Non-pigmented ciliary epithelial cell (primary cell): ENCODE measurements at regions not wholly inside any gene's neighbourhood (a gene's known extent, or its start where the extent isn't known, plus 50 kb on each side); places are given as distances from the start of the nearest gene placed in this dataset.

ENCODE experiments used
- DNase-seq: peaks from one replicate; pipeline ENCODE4 v3.0.0-alpha.2; 2010; ENCODE audit warnings: low read depth

DNA sequence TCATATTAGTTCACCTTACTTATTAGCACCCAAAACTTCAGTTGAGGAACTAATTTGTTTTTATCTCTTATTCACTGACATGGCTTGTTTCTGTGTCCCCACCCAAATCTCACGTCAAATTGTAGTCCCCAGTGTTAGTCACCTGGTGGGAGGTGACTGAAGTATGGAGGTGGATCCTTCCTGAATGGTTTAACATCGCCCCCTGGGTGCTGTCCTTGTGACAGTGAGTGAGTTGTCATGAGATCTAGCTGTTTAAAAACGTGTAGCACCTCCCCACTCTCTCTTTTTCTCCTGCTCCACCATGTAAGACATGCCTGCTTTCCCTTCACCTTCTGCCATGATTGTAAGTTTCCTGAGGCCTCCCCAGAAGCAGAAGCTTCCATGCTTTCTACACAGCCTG is 75.0 kb upstream of the HECTD2 start:
- no peak for DNase-seq

DNA sequence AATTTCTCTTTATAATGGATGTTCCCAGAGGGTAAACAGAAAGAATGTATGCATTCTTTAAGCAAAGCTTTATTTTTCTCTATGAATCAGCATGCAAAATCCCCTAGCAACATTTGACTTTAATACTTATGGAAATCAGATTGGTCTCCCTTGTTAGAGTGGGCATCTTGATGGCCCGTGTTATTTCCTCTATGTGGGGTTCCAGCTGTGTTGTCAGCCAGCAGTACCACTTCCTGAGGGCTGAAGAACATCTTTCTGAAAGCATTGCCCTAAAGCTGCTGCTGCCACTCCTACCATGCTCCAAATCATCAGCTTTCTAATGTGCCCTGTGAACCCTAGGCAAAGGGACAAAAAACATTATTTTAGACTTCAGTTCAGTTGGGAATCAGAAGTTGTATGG is 70.4 kb upstream of the HECTD2 start:
- no peak for DNase-seq

DNA sequence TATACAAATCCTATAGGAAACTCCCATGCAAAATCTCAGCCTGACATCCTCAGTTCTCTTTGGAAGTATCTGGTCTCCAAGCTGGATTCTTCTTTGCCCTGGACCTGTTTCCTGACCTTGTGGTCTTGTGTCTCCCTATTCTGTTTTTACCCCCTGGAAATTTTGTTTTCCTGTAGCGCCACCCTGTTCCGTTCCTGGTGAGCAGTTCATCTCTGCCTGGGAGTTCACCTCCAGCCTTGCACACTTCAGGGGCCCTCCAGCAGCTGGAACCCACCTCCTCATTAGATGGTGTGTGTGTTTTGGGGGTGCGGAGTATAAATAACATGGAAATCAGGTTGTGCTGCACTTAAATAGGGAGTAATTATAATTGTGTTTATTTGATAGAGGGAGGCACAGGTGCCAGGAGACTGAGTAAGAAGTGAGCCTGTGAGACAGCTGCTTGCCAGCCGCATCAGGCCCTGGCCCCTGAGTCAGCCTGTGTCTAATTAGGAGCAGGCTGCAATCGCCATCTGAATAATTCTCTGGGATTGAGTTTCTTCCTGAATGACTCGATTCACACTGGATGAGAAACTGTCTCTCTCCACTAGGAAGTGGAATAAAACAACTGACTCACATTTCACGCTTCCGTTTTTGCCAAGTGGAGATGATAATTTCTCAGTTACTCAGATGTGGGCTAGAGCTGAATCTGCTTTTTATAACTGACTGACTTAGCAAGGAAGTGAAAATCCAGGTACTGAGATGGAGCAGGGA is 69.4 kb upstream of the HECTD2 start:
- DNase-seq, result peak; percentile 83

DNA sequence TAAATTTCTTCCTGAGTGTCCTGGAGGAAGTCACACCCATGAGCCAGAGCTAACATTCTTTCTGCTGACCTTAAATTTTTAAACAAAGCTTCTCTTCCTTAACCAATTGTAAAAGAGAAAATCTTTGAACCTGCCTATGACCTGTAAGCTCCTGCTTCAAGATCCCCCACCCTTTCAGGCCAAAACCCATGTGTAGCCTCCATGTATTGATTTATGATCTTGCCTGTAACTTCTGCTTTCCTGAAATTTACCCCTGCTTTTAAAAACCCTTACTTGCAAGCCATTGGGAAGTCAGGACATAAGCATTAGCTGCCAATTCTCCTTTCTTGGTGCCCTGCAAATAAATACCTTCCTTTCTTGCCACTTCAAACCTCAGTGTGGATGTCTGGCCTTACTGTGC is 68.5 kb upstream of the HECTD2 start:
- no peak for DNase-seq

DNA sequence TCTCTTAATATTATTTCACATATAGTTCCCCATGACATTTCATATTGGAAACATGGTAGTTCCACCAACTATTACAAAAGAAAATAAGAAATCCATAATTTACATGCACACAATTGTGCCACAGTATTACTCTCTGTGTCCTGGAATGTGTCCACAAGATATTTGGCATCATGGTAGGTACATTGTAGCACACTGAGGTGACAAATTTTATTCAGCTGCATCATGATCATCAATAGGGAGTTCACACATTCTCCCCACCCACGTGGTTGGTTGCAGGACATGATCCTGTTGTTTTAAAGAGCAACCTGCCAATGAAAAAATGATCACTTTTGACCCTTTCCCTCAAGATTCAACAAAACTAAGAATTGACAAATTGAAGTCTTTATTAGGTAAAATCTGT is 67.1 kb upstream of the HECTD2 start:
- no peak for DNase-seq

DNA sequence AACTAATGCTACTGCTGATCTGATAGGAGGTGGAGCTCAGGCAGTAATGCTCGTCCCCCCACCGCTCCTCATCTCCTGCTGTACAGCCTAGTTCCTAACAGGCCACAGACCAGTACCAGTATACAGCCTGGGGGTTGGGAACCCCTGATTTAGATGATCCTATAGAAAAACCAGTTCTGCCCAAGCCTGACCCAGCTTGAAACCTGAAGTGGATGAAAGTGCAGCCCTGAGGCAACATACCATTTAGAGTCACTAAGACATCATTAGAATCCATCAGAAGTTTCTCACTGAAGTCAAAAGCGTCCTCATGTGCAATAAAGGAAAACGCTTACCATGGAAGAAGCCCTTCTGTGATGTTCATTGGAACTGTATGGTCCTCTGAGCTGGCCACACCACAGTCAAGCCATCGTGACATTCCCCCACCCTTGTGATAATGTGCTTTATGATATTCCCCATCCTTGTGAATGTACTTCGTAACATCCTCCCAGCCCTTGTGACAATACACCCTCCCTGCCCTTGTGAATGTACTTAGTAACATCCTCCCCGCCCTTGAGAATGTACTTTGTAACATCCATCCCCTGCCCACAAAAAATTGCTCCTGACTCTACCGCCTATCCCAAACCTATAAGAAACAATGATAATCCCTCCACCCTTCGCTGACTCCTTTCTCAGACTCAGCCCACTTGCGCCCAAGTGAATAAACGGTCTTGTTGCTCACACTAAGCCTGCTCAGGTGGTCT is 65.9 kb upstream of the HECTD2 start:
- no peak for DNase-seq

DNA sequence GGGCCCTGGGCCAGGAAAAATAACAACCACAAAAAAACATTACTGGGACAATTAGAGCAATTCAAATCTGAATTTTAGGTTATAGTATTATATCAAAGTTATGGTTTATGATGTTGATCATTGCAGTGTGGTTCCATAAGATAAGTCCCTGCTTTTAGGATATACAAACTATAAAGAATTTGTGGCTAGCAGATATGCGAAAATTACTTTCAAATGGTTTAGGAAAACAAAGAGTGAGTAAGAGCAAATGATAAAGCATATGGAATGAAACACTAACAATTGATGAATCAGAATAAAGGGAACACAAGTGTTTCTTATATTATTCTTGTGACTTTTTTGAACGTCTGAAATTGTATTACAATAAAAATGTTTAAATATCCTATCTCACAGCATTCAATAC is 64.4 kb upstream of the HECTD2 start:
- DNase-seq, result no peak

DNA sequence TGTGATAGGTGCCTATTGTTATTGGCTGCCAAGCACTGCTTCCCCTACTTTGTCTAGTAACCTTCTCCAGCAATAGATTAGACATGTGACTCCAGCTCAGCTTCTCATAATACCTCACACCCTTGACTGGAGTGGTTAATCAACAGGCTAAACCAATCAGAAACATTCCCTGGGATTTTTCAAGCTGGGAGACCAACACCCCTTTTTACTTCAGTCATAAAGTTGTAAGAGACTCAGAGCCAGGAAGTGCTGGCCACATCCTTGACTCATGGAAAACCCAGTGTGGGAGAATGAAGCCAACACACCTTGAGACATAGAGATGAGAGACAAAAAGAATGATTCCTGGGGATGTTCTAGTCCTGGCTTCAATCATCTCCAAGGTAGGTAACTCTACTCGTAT is 62.6 kb upstream of the HECTD2 start:
- no peak for DNase-seq

DNA sequence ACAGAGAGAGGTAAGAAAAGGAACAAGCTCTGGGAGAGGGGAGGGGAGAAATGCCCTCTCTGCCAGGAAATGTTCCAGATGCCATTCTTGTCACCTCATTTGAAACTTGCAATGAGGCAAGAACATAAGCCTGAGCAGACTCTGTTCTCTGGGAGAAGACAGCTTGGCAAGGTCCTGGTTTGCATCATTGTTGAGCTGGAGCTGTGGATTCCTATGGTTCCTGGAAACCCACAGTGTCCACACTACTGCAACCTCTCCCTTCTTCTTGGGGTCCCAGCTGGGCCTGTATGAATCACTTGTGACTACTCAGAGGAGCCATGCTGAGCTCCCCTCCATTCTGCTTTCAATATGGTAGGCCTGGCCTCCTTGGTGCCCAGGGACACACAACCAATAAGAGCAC is 60.8 kb upstream of the HECTD2 start:
- peak; percentile 100 for DNase-seq

DNA sequence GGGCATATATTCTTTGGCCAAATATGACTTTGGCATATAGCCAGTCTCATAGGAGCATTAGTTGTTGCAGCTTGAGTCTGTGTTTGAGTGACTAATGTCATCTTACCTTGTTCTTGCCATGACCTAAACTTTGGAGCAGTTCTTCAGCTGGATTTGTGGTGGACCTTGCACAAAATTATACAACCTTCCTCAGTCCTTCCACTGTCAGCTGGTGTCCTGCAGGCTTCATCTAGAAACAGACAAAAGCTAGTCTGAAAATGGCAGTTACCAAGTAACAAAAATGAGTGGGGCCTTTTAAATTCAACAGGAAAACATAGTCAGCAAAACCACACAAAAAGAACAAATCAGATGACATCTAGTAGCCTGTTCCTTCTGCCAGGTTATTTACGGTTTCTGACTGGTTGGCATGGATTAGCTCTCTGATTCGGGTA is 59.5 kb upstream of the HECTD2 start:
- DNase-seq, result no peak

DNA sequence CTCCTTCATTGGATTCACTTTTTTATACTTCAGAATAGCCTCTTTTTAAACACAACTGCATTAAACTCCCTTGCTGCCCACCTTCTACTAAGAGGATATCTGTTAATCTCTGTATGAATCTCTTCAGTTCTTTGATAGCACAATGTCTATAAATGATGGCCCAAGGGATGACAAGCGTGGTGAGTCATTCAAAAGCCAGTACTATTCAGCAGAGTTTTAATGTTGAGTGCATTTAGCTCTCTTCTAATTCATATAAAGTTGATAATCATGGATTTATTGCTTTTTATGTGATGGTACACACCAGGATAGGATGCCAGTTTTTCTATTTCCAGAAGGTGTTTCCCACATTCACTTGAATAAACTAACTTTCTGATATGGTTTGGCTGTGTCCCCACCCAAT is 57.4 kb upstream of the HECTD2 start:
- DNase-seq, result no peak

DNA sequence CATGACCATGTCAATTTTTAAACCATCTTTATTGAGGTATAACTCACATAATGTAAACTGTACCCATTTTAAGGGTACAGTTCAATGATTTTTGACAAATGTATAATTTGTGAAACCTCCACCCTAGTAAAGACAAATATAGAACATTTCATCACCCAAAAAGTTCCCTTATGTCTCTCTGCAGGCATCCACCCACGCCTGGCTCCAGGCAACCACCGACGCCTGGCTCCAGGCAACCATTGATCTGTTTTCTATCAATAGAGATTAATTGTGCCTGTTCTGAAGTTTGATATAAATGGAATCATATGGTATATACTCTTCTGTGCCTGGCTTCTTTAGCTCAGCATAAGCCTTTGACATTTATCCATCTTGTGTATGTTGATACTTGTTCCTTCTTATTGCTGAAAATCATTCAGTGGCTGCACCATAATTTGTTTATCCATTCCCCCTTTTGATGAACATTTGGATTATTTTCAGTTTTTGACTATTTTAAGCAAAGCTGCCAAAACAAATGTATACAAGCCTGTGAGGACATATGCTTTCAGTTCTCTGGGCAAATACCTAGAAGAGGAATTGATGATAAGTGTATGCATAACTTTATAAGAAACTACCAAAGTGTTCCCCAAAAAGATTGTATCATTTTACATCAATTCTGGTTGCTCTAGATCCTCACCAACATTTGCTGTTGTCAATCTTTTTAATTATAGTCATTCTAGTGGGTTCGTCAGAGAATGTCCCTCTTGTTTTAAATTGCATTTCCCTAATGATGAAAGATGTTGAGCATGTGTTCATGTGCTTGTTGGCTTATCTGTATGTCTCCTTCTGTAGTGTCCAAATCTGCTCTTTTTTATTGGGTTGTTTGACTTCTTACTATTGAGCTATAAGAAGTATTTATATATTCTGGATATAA is 55.7 kb upstream of the HECTD2 start:
- DNase-seq, result no peak

DNA sequence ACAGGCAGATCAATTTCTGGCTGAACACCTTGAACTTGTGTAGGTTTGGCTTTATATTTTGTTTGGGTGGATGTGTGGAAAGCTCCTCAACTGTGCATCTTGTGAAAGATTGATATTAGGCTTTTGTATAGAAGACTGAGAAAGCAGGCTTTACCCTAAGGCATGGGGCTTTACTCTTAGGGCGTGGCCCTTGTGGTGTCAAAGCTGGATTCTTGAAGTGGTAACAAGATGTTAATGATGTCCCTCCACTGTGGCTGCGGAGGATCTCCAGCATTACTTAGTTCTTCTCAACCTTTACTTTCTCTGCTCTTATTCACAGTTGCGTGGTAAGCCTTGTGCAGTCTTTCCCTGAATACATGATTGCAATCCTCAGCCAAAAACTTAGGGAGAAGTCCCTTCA is 54.1 kb upstream of the HECTD2 start:
- no peak for DNase-seq

DNA sequence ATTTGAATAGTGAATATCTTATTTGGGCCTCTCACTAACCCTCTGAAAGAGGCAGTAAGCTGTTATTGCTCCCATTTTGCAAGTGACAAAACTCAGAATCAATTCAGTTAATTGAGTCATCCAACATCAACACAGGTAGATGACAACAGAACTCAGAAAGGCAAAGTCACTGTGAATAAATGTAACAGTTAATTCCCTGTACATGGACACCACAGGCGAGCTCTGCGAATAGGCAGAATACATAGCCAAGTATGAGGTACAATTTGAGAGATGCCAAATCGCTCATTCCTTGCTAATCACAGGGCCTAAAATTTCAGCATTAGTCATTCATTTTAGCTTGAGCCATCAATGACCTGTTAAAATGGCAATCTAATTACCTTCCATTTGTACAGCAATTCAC is 52.6 kb upstream of the HECTD2 start:
- no peak for DNase-seq
